GM12891 (cell line): ENCODE measurements at regions not wholly inside any gene's neighbourhood (a gene's known extent, or its start where the extent isn't known, plus 50 kb on each side); places are given as distances from the start of the nearest gene placed in this dataset.

ENCODE experiments used
- POLR2A ChIP-seq: IDR thresholded peaks from 2 replicates; pipeline ENCODE4 v1.6.1; 2011; ENCODE audit warnings: low read depth, low read length, control low read depth
- POLR2AphosphoS5 ChIP-seq: IDR thresholded peaks from 2 replicates; pipeline ENCODE4 v1.6.1; 2011; ENCODE audit warnings: low read depth, low read length, control low read depth
- POU2F2 ChIP-seq: IDR thresholded peaks from 2 replicates; pipeline ENCODE4 v1.6.1; 2011; ENCODE audit warnings: low read depth, mild to moderate bottlenecking, control low read depth, low read length, moderate library complexity
- TAF1 ChIP-seq: IDR thresholded peaks from 2 replicates; pipeline ENCODE4 v1.6.1; 2011; ENCODE audit warnings: low read depth, low read length, control low read depth

DNA sequence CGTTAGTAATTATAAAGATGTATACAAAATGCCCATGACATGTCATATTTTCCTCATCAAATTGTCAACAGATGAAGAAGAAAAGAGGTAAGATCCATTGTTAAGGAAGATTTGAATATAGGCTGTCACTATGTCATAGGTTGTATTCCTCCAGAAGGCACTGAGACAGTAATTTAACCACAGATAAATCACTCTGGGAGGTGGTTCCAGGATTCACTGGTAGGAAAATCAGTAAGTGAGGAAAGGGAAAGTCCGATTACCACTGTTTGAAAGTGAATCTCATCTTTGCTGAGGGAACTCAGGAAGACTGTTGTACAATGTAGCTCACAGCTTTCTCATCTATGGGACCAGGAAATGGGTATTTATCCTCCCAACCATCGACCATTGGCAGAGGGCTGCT is 152.8 kb upstream of the TMEFF2 start:
- no peak for TF ChIP-seq POU2F2
- TF ChIP-seq POLR2AphosphoS5 = no peak
- TF ChIP-seq TAF1 = no peak
- no peak for TF ChIP-seq POLR2A
